Heart left ventricle (tissue), 13 donors: ENCODE measurements at regions not wholly inside any gene's neighbourhood (a gene's known extent, or its start where the extent isn't known, plus 50 kb on each side); places are given as distances from the start of the nearest gene placed in this dataset.

Experiments
- POLR2A ChIP-seq, 2 donors: fragments of 450-650 bp; IDR thresholded peaks; one replicate each; pipeline ENCODE4 v1.6.1; 2017; ENCODE audit warnings: antibody characterized with exemption in 2 of 2, mild to moderate bottlenecking in 2 of 2, moderate library complexity in 2 of 2
- TF ChIP-seq, protein P1 (sequence below), 12 donors: fragments of 200-600 bp; sonication (generic) in 4 of 12; IDR thresholded peaks; one replicate each; pipeline versions ENCODE4 v1.5.0 to v1.8.0; 2018 to 2022; ENCODE audit warnings: antibody characterized with exemption in 12 of 12, mild to moderate bottlenecking in 5 of 12
- donor health status: ischemic (EF 13 %, LVEDD 7.1; RV severe dilation, severe dysfunction).
- donor health status: DM: no; HTN: yes; CAD: no.
- donor health status: DM: no; HTN: no; CAD: no.
- donor health status: ischemic (EF 25% LVEDD 6.9; RV normal size, moderate dysfunction).
- donor health status: ischemic (EF 25% LVEDD 5.7; RV mildly dilated, moderate dysfunction).
- donor health status: ischemic (EF 35%, LVEDD 5.7; RV mildly dilated, moderate dysfunction).
- donor health status: nonischemic (EF 11% LVEDD 7.7; RV severe dilation, severe dysfunction).
- donor health status: DM: yes; HTN: yes; CAD: no.
- donor health status: PGD.
- donor health status: ischemic (EF 29% LVEDD 5.4; RV normal size, mild dysfunction).
- donor health status: nonischemic (EF 23%, LVEDD 6.1; RV moderate dilation, normal function).

GRCh38 chr1:80520949-80521348, 1279.8 kb upstream of the ADGRL2 start:
- TF ChIP-seq, protein P1, sequence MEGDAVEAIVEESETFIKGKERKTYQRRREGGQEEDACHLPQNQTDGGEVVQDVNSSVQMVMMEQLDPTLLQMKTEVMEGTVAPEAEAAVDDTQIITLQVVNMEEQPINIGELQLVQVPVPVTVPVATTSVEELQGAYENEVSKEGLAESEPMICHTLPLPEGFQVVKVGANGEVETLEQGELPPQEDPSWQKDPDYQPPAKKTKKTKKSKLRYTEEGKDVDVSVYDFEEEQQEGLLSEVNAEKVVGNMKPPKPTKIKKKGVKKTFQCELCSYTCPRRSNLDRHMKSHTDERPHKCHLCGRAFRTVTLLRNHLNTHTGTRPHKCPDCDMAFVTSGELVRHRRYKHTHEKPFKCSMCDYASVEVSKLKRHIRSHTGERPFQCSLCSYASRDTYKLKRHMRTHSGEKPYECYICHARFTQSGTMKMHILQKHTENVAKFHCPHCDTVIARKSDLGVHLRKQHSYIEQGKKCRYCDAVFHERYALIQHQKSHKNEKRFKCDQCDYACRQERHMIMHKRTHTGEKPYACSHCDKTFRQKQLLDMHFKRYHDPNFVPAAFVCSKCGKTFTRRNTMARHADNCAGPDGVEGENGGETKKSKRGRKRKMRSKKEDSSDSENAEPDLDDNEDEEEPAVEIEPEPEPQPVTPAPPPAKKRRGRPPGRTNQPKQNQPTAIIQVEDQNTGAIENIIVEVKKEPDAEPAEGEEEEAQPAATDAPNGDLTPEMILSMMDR (IDR thresholded peaks at IDR 0.05): no peak
- TF ChIP-seq POLR2A (IDR thresholded peaks at IDR 0.05): no peak
